PC-9 (cell line): ENCODE measurements at regions not wholly inside any gene's neighbourhood (a gene's known extent, or its start where the extent isn't known, plus 50 kb on each side); places are given as distances from the start of the nearest gene placed in this dataset.
"Not testable (repeated sequence)": the region's sequence is repeated elsewhere in the genome, so short reads cannot be mapped to it uniquely, and the experiment has no call there.

ENCODE experiments used
- EZH2 ChIP-seq: fragments of 200-600 bp; sonication (generic); IDR thresholded peaks from 2 replicates; pipeline ENCODE4 v1.8.0; 2017; ENCODE audit warnings: antibody characterized with exemption, low read depth
- TF ChIP-seq, protein P1 (sequence below): fragments of 200-600 bp; sonication (generic); conservative IDR thresholded peaks from 2 replicates; pipeline ENCODE4 v1.6.1; 2017; ENCODE audit warnings: mixed run types, antibody characterized with exemption, mild to moderate bottlenecking, moderate library complexity

- TF ChIP-seq, protein P1, sequence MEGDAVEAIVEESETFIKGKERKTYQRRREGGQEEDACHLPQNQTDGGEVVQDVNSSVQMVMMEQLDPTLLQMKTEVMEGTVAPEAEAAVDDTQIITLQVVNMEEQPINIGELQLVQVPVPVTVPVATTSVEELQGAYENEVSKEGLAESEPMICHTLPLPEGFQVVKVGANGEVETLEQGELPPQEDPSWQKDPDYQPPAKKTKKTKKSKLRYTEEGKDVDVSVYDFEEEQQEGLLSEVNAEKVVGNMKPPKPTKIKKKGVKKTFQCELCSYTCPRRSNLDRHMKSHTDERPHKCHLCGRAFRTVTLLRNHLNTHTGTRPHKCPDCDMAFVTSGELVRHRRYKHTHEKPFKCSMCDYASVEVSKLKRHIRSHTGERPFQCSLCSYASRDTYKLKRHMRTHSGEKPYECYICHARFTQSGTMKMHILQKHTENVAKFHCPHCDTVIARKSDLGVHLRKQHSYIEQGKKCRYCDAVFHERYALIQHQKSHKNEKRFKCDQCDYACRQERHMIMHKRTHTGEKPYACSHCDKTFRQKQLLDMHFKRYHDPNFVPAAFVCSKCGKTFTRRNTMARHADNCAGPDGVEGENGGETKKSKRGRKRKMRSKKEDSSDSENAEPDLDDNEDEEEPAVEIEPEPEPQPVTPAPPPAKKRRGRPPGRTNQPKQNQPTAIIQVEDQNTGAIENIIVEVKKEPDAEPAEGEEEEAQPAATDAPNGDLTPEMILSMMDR, result not testable (repeated sequence)
- not testable (repeated sequence) for TF ChIP-seq EZH2
Observed at GRCh38 chr16:16609627-16610026, 230.7 kb downstream of the NPIPA7 start.
